ENCODE measurements at regions not wholly inside any gene's neighbourhood (a gene's known extent, or its start where the extent isn't known, plus 50 kb on each side); places are given as distances from the start of the nearest gene placed in this dataset.

GRCh38 chr9:87147839-87148238 lies 200.5 kb upstream of the GAS1 start:
- Histone ChIP-seq H3K4me3 (no peak overlapping the region), H3K36me3 (no peaks in the 10 kb centered on the region), H3K9me3 (replicated peaks) (no peaks in the 10 kb centered on the region), H3K27ac (peak overlapping the region; percentile 36), H3K4me1 (replicated peaks) (peaks cover 29% of the 10 kb centered on the region), H3K27me3 (replicated peaks) (no peaks in the 10 kb centered on the region)
- no peak for DNase-seq (ENCODE audit: low read depth in 1 of 2, low spot score in 2 of 2)

GRCh38 chr9:87148331-87149104 lies 201.2 kb upstream of the GAS1 start:
- Histone ChIP-seq H3K27ac (peak overlapping the region; percentile 36), H3K9me3 (replicated peaks) (no peaks in the 10 kb centered on the region), H3K27me3 (replicated peaks) (no peaks in the 10 kb centered on the region), H3K36me3 (no peaks in the 10 kb centered on the region), H3K4me1 (replicated peaks) (peaks cover 30% of the 10 kb centered on the region), H3K4me3 (no peak overlapping the region)
- DNase-seq (ENCODE audit: low read depth in 1 of 2, low spot score in 2 of 2), result peak; percentile 38 to 53

GRCh38 chr9:87149799-87150198 lies 202.5 kb upstream of the GAS1 start:
- DNase-seq (ENCODE audit: low read depth in 1 of 2, low spot score in 2 of 2), result no peak
- no peak overlapping the region for H3K4me3 ChIP-seq
- H3K27ac ChIP-seq, result no peak overlapping the region
- H3K36me3 ChIP-seq, result no peaks in the 10 kb centered on the region
- no peaks in the 10 kb centered on the region for H3K27me3 ChIP-seq (replicated peaks)
- H3K4me1 ChIP-seq (replicated peaks), result peaks cover 30% of the 10 kb centered on the region
- no peaks in the 10 kb centered on the region for H3K9me3 ChIP-seq (replicated peaks)

GRCh38 chr9:87152256-87152655 lies 204.9 kb upstream of the GAS1 start:
- Histone ChIP-seq H3K27me3 (replicated peaks) (no peaks in the 10 kb centered on the region), H3K27ac (peak overlapping the region; percentile 15), H3K4me3 (no peak overlapping the region), H3K4me1 (replicated peaks) (peaks cover 30% of the 10 kb centered on the region), H3K36me3 (no peaks in the 10 kb centered on the region), H3K9me3 (replicated peaks) (no peaks in the 10 kb centered on the region)
- DNase-seq (ENCODE audit: low read depth in 1 of 2, low spot score in 2 of 2), result peak in 1 of 2 experiments; percentile 35

- no peak for DNase-seq (ENCODE audit: low read depth in 1 of 2, low spot score in 2 of 2)
- Histone ChIP-seq H3K4me3 (no peak overlapping the region), H3K4me1 (replicated peaks) (peaks cover 17% of the 10 kb centered on the region), H3K36me3 (no peaks in the 10 kb centered on the region), H3K27me3 (replicated peaks) (no peaks in the 10 kb centered on the region), H3K9me3 (replicated peaks) (no peaks in the 10 kb centered on the region), H3K27ac (no peak overlapping the region)
Measured at GRCh38 chr9:87156247-87156646, 208.9 kb upstream of the GAS1 start.

GRCh38 chr9:87157366-87158031 lies 210.2 kb upstream of the GAS1 start:
- Histone ChIP-seq H3K27me3 (replicated peaks) (no peaks in the 10 kb centered on the region), H3K4me3 (no peak overlapping the region), H3K27ac (no peak overlapping the region), H3K4me1 (replicated peaks) (peaks cover 4% of the 10 kb centered on the region), H3K36me3 (no peaks in the 10 kb centered on the region), H3K9me3 (replicated peaks) (no peaks in the 10 kb centered on the region)
- no peak for DNase-seq (ENCODE audit: low read depth in 1 of 2, low spot score in 2 of 2)

- Histone ChIP-seq H3K27me3 (replicated peaks) (no peaks in the 10 kb centered on the region), H3K9me3 (replicated peaks) (no peaks in the 10 kb centered on the region), H3K4me1 (replicated peaks) (no peaks in the 10 kb centered on the region), H3K4me3 (no peak overlapping the region), H3K36me3 (no peaks in the 10 kb centered on the region), H3K27ac (no peak overlapping the region)
- DNase-seq (ENCODE audit: low read depth in 1 of 2, low spot score in 2 of 2), result no peak
Measured at GRCh38 chr9:87158765-87159164, 211.5 kb upstream of the GAS1 start.

GRCh38 chr9:87160148-87161102 lies 213.1 kb upstream of the GAS1 start:
- DNase-seq (ENCODE audit: low read depth in 1 of 2, low spot score in 2 of 2), result no peak

GRCh38 chr9:87167161-87167560 lies 219.9 kb upstream of the GAS1 start:
- Histone ChIP-seq H3K9me3 (replicated peaks) (no peaks in the 10 kb centered on the region), H3K4me3 (no peak overlapping the region), H3K36me3 (no peaks in the 10 kb centered on the region), H3K27me3 (replicated peaks) (no peaks in the 10 kb centered on the region), H3K4me1 (replicated peaks) (no peaks in the 10 kb centered on the region), H3K27ac (no peak overlapping the region)
- no peak for DNase-seq (ENCODE audit: low read depth in 1 of 2, low spot score in 2 of 2)

More at GRCh38 chr9:87160148-87161102, 213.1 kb upstream of the GAS1 start:
- no peaks in the 10 kb centered on the region for H3K9me3 ChIP-seq (replicated peaks)
- no peaks in the 10 kb centered on the region for H3K27me3 ChIP-seq (replicated peaks)
- no peaks in the 10 kb centered on the region for H3K4me1 ChIP-seq (replicated peaks)
- no peak overlapping the region for H3K4me3 ChIP-seq
- H3K36me3 ChIP-seq, result no peaks in the 10 kb centered on the region
- no peak overlapping the region for H3K27ac ChIP-seq

GRCh38 chr9:87167582-87167981 lies 220.3 kb upstream of the GAS1 start:
- Histone ChIP-seq H3K27ac (no peak overlapping the region), H3K9me3 (replicated peaks) (no peaks in the 10 kb centered on the region), H3K36me3 (no peaks in the 10 kb centered on the region), H3K4me3 (no peak overlapping the region), H3K4me1 (replicated peaks) (no peaks in the 10 kb centered on the region), H3K27me3 (replicated peaks) (no peaks in the 10 kb centered on the region)
- no peak for DNase-seq (ENCODE audit: low read depth in 1 of 2, low spot score in 2 of 2)

- H3K27ac ChIP-seq, result no peak overlapping the region
- H3K36me3 ChIP-seq, result no peaks in the 10 kb centered on the region
- H3K4me3 ChIP-seq, result no peak overlapping the region
- DNase-seq (ENCODE audit: low read depth in 1 of 2, low spot score in 2 of 2), result no peak
- no peaks in the 10 kb centered on the region for H3K9me3 ChIP-seq (replicated peaks)
- no peaks in the 10 kb centered on the region for H3K27me3 ChIP-seq (replicated peaks)
- H3K4me1 ChIP-seq (replicated peaks), result peaks cover 10% of the 10 kb centered on the region
Measured at GRCh38 chr9:87178302-87178701, 231.0 kb upstream of the GAS1 start.

GRCh38 chr9:87179553-87180340 lies 232.4 kb upstream of the GAS1 start:
- Histone ChIP-seq H3K4me1 (replicated peaks) (peaks cover 14% of the 10 kb centered on the region), H3K36me3 (no peaks in the 10 kb centered on the region), H3K9me3 (replicated peaks) (no peaks in the 10 kb centered on the region), H3K27me3 (replicated peaks) (no peaks in the 10 kb centered on the region), H3K27ac (no peak overlapping the region), H3K4me3 (no peak overlapping the region)
- no peak for DNase-seq (ENCODE audit: low read depth in 1 of 2, low spot score in 2 of 2)

- H3K36me3 ChIP-seq, result no peaks in the 10 kb centered on the region
- no peaks in the 10 kb centered on the region for H3K9me3 ChIP-seq (replicated peaks)
- no peaks in the 10 kb centered on the region for H3K27me3 ChIP-seq (replicated peaks)
- H3K4me1 ChIP-seq (replicated peaks), result peaks cover 20% of the 10 kb centered on the region
- no peak for DNase-seq (ENCODE audit: low read depth in 1 of 2, low spot score in 2 of 2)
- no peak overlapping the region for H3K4me3 ChIP-seq
- no peak overlapping the region for H3K27ac ChIP-seq
Measured at GRCh38 chr9:87180361-87180760, 233.1 kb upstream of the GAS1 start.
